ENCODE measurements at regions not wholly inside any gene's neighbourhood (a gene's known extent, or its start where the extent isn't known, plus 50 kb on each side); places are given as distances from the start of the nearest gene placed in this dataset.
"Not testable (repeated sequence)": the region's sequence is repeated elsewhere in the genome, so short reads cannot be mapped to it uniquely, and the experiment has no call there.

- not testable (repeated sequence) for TF ChIP-seq CTCF (IDR thresholded peaks at IDR 0.05); ZFX (IDR thresholded peaks at IDR 0.05; ENCODE audit: borderline replicate concordance)
These were observed 314.0 kb downstream of the ZNF479 start for GRCh38 chr7:56818261-56818660.

All from 22Rv1 (cell line).